GM21528 (cell line): ENCODE measurements at regions not wholly inside any gene's neighbourhood (a gene's known extent, or its start where the extent isn't known, plus 50 kb on each side); places are given as distances from the start of the nearest gene placed in this dataset.

ENCODE experiments used
- ATAC-seq: cut with Tn5 transposase; IDR thresholded peaks from one replicate; pipeline ENCODE4 v1.9.1; 2021; ENCODE audit warnings: mild to moderate bottlenecking, moderate library complexity; ENCODE audit not compliant: unreplicated experiment, low FRiP score

DNA sequence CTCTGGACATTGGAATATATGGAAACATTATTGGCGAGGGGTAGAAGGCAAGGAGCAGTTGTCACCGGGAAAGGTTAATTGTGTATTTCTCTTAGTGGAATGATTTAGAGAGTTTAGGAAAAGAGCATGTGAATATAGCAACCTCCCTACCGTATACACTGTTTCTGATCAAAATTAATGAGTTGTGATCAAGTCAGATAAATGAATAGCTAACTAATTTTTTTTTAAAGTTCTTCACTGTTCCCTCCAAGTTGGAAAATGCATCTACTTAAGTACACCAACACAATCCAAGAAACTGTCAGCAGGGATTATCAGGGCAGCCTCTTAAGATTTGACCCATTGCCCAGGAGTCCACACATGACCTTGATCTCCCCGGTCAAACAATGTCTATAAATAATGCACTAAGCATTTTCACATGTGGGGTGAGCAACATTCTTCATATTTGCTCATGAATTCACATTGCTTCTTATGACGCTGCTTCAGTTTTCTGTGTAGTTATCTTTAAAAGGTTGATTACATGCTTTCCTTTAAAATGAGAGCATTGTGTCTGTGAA lies 680.8 kb upstream of the NRSN1 start:
- no peak for ATAC-seq

- no peak for ATAC-seq
Measured at GRCh38 chr6:23446469-23446967, 679.5 kb upstream of the NRSN1 start.

DNA sequence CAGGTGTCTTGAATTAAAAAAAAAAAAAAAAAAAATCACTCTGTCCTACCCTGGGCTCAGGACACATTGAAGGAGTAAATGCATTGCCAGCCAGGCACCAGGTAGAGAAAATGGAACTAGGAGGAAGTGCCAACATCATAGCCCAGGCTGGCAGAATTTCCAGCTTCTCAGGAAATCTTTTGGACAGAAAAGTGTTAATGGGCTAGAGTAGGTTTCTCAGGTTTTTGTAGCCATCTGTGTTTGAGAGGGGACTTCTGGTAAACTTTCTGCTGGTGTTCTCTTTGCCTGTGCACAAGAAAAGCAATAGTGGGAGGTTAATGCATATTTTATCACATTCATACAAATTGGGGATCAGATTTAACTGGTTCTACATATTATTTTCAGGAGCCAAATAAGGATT lies 678.3 kb upstream of the NRSN1 start:
- no peak for ATAC-seq

DNA sequence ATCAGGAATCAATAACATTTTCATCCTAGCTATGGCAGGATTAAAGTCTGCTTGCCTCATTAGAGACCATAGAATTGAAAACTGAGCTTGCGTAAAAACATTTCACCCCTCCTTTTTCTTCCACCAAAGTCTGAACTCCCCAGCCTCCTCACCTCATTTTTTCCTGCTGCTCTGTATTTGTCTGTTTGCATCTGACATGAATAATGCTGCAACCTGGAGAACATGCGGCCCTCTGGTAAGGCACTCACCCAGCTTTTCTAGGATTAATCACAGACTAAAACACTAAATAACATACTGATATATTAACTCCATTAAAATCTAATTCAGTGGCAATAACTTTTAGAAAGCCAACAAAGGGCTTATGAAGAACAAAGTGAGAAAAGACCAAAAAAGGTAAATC lies 677.7 kb upstream of the NRSN1 start:
- ATAC-seq: no peak

- no peak for ATAC-seq
Measured at GRCh38 chr6:23454080-23454976, 671.7 kb upstream of the NRSN1 start.

DNA sequence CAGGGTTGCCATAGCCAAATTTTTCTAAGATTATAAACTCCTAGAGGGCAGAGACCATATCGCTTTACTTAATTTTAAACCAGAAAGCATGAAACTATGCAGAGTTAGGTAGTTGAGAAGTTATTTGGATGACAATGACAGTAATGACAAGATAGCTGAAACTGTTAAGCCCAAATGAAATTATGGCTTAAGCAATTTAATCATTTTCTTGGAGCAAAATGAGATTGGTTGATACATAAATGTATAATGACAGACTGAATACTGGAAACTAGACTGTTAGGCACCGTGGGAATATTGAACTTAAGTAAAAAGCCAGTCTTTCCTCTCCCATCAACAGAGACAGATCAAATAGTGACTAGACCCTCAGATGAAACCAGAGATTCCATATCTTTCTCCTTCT lies 670.3 kb upstream of the NRSN1 start:
- no peak for ATAC-seq

- ATAC-seq: no peak
Measured at GRCh38 chr6:23456396-23456795, 669.6 kb upstream of the NRSN1 start.

DNA sequence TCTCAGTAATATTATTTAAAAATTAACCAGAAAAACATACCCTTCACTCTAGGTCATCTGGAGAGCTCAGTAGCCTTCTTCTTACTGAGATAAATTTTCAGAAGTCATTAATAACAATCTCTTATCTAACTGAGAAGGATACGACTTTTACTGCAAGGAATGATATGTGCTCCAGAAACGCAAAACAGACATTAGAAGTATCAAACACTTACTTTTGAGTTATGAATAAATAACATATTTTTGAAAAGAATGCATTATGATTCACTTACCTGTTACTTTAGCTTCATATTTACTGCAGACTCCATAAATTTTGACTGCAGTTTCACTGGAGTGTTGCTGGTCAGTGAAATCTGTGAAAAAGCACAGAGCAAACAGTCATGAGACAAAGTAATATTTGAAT lies 668.7 kb upstream of the NRSN1 start:
- ATAC-seq: no peak

DNA sequence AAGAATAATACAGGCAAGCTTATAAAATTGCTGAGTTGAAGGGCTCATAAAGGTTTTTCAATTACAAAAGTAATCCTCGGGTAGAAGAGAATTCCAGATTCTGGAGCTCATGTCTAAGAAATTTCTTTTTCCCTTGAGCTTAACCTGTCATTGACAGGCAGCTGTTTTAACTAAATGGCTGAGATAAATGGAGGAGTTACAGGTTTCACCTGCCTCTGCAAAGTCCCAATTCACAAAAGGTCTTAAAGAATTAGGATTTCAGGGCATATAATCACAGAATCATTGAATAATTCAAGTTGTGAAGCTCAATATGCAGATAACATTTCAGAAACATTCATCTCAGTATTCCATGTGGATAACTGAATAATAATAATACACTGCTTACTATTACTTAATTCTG lies 660.1 kb upstream of the NRSN1 start:
- ATAC-seq: no peak

- no peak for ATAC-seq
Measured at GRCh38 chr6:23477586-23477985, 648.4 kb upstream of the NRSN1 start.

GRCh38 chr6:23478312-23478711 lies 647.7 kb upstream of the NRSN1 start:
- ATAC-seq: no peak

DNA sequence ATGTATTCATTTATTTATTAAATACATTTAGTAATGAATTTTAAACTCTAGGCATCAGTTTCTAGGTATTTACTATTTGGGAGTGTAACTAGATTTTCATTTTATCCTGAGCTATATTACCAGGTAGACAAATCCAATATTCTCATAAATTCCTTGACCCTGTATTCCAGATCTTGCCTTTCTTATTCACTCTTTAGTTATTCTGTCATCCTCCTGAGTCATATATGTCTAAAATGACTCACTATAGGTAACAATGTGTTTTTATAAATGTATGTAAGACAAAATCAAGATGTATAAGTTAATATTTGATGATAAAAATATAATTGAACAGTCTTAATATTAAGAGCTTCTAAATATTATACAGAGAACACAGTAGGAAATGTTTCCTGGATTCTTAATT lies 642.1 kb upstream of the NRSN1 start:
- ATAC-seq: no peak

DNA sequence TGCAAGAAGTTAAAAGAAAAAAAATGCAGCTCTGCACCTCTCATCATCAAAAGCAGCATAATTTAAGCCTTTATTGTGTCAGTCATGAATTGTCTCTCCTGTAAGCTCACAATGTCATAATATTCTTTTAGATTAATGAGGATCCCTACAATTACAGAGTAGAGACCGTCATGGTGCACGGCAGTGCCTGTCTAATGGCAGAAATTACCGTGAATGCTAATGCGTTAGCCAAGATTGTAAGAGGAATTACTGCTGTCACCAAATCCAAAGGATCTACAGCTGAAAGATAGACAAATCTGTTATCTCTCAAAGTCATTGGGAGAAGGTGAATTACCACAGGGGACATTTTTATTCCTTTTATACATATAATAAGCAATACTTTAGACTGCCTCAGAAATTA lies 631.6 kb upstream of the NRSN1 start:
- ATAC-seq: no peak

DNA sequence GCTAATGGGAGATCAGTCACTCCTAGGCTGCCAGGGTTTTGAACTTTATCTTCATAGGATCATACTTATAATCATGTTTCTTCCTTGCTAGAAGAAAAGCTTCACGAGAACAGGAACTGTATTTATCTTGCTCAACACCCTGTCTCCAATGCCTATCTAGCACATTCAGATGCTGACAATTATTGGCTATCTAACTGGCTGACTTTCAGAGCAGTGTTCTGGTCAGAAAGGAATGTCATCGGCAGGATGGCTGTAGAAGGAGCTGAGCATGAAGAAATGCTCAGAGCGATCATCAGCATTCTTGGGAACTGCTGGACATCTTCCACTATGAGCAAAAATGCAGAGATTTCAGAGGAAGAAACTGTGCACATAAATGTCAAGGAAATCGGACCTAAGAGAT lies 628.0 kb upstream of the NRSN1 start:
- ATAC-seq: no peak

GRCh38 chr6:23499549-23499948 lies 626.5 kb upstream of the NRSN1 start:
- no peak for ATAC-seq

DNA sequence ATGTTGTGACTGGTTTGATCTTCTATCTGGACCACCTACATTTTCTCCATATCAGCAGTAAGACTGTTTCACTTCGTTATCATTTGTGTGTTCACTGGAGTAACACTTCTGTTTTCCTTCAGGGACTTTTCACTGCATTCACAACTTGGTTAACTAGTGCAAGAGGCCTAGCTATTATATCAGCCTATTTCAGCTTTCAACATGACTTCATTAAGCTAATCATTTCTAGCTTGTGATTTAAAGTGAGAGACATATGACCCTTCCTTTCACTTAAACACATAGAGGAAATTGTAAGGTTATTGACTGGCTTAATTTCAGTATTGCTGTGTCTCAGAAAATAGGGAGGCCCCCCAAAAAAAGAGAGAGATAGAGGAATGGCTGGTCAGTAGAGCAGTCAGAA lies 622.8 kb upstream of the NRSN1 start:
- ATAC-seq: no peak

- ATAC-seq: no peak
Measured at GRCh38 chr6:23505026-23505425, 621.0 kb upstream of the NRSN1 start.

- ATAC-seq: no peak
Measured at GRCh38 chr6:23510778-23511510, 615.1 kb upstream of the NRSN1 start.

- ATAC-seq: no peak
Measured at GRCh38 chr6:23511817-23512216, 614.2 kb upstream of the NRSN1 start.

DNA sequence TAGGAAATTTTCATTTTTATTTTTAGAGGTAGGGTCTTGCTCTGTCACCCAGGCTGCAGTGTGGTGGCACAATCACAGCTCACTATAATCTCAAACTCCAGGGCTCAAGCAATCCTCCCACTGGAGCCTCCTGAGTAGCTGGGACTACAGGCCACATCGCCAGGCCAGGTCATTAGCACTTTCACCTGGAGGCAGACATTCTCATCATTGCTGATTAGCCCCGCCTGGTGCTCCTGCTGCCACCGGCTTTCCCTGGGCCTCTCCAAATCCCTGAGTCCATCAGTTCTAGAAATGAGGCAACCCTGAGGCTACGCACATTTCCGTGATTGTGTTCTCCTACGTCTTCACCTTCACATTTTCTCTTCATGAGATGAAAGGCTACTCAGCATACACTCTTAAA lies 607.7 kb upstream of the NRSN1 start:
- no peak for ATAC-seq

GRCh38 chr6:23522792-23523547 lies 603.0 kb upstream of the NRSN1 start:
- no peak for ATAC-seq
